Body of pancreas (tissue), 4 donors: ENCODE measurements at regions not wholly inside any gene's neighbourhood (a gene's known extent, or its start where the extent isn't known, plus 50 kb on each side); places are given as distances from the start of the nearest gene placed in this dataset.
"Not testable (repeated sequence)": the region's sequence is repeated elsewhere in the genome, so short reads cannot be mapped to it uniquely, and the experiment has no call there.

Experiments used
- ATAC-seq: fragments of 150-250 bp; one replicate; pipeline ENCODE4 v1.9.1; 2016
- DNase-seq, 4 donors: peaks; one replicate each; pipeline ENCODE4 v3.0.0-alpha.2; 2019
- H3K27ac ChIP-seq, 4 donors: fragments of 200-600 bp; sonication (generic); 1 replicate in 3 of 4; 2 replicates in 1 of 4; pipeline versions ENCODE4 v1.5.1 to v1.6.1; 2016 to 2019; ENCODE audit warnings: mild to moderate bottlenecking in 1 of 4, mixed read lengths in 1 of 4, moderate library complexity in 1 of 4
- H3K27me3 ChIP-seq, 2 donors: fragments of 200-600 bp; sonication (generic); one replicate each; pipeline ENCODE4 v1.6.0; 2016; ENCODE audit warnings: mild to moderate bottlenecking in 1 of 2
- H3K36me3 ChIP-seq, 2 donors: fragments of 200-600 bp; sonication (generic); replicated peaks in 1 of 2; 2 replicates each; pipeline ENCODE4 v1.5.1; 2016; ENCODE audit warnings: low read depth in 2 of 2; ENCODE audit not compliant: insufficient read depth in 1 of 2
- H3K4me1 ChIP-seq: fragments of 200-600 bp; sonication (generic); one replicate; pipeline ENCODE4 v1.6.0; 2016
- H3K4me3 ChIP-seq, 2 donors: fragments of 200-600 bp; sonication (generic); 1 replicate in 1 of 2; 2 replicates in 1 of 2; pipeline ENCODE4 v1.5.1; 2016 to 2019
- H3K9me3 ChIP-seq, 3 donors: fragments of 200-600 bp; sonication (generic); 1 replicate in 2 of 3; 2 replicates in 1 of 3; pipeline ENCODE4 v1.5.1; 2016
- CTCF ChIP-seq, 7 experiments: fragments of 450-650 bp in 4 of 7; fragments of 200-600 bp in 3 of 7; sonication (generic) in 3 of 7; IDR thresholded peaks; one replicate each; pipeline ENCODE4 v1.5.1; 2016 to 2019; ENCODE audit warnings: antibody characterized with exemption in 7 of 7
- POLR2A ChIP-seq, 3 donors: fragments of 450-650 bp; IDR thresholded peaks; one replicate each; pipeline ENCODE4 v1.6.1; 2016; ENCODE audit warnings: antibody characterized with exemption in 3 of 3, mild to moderate bottlenecking in 2 of 3
- WGBS, 2 donors: methylation state at CpG; one replicate each; pipeline ENCODE4 v1.1.5; 2017; 5-methylcytosine and 5-hydroxymethylcytosine counted together
- intact Hi-C: fragments of 100-400 bp; cut with DNase I; formaldehyde crosslinking; loops from one replicate; pipeline ENCODE4 v1.15.1; 2023

GRCh38 chr1:181936269-181936668, 125.2 kb downstream of the ZNF648 start:
- no peaks in the 10 kb centered on the region for H3K9me3 ChIP-seq
- ATAC-seq (no peak), DNase-seq (no peak)
- H3K4me1 ChIP-seq = peaks cover 4% of the 10 kb centered on the region
- TF ChIP-seq CTCF (IDR thresholded peaks at IDR 0.05) (no peak), POLR2A (IDR thresholded peaks at IDR 0.05) (no peak)
- H3K27ac ChIP-seq = no peak overlapping the region
- no peaks in the 10 kb centered on the region for H3K27me3 ChIP-seq
- no peak overlapping the region for H3K4me3 ChIP-seq
- H3K36me3 ChIP-seq = no peaks in the 10 kb centered on the region
- intact Hi-C loops = no loop called here
- WGBS, 2 donors = 89 to 95% methylated on average over 2 of the region's 2 CpGs

GRCh38 chr1:181931873-181932272, 129.6 kb downstream of the ZNF648 start:
- H3K27ac ChIP-seq = no peak overlapping the region
- H3K36me3 ChIP-seq = no peaks in the 10 kb centered on the region
- H3K4me3 ChIP-seq = no peak overlapping the region
- no peak for TF ChIP-seq POLR2A (IDR thresholded peaks at IDR 0.05)
- no peak for TF ChIP-seq CTCF (IDR thresholded peaks at IDR 0.05)
- intact Hi-C loops = no loop called here
- DNase-seq = no peak
- no peaks in the 10 kb centered on the region for H3K27me3 ChIP-seq
- no peak for ATAC-seq
- 69 to 83% methylated on average over 2 of the region's 2 CpGs for WGBS, 2 donors
- no peaks in the 10 kb centered on the region for H3K4me1 ChIP-seq
- H3K9me3 ChIP-seq = no peaks in the 10 kb centered on the region

GRCh38 chr1:181930187-181930586, 131.3 kb downstream of the ZNF648 start:
- no peaks in the 10 kb centered on the region for H3K36me3 ChIP-seq
- intact Hi-C loops = no loop called here
- ATAC-seq (no peak), DNase-seq (no peak)
- H3K4me3 ChIP-seq = no peak overlapping the region
- H3K4me1 ChIP-seq = no peaks in the 10 kb centered on the region
- H3K27ac ChIP-seq = no peak overlapping the region
- no peak for TF ChIP-seq CTCF (IDR thresholded peaks at IDR 0.05)
- no peak for TF ChIP-seq POLR2A (IDR thresholded peaks at IDR 0.05)
- WGBS, 2 donors = 72 to 76% methylated on average over 2 of the region's 2 CpGs
- no peaks in the 10 kb centered on the region for H3K9me3 ChIP-seq
- H3K27me3 ChIP-seq = no peaks in the 10 kb centered on the region

- no peaks in the 10 kb centered on the region for H3K4me1 ChIP-seq
- no peaks in the 10 kb centered on the region for H3K9me3 ChIP-seq
- ATAC-seq (no peak), DNase-seq (no peak)
- H3K36me3 ChIP-seq = no peaks in the 10 kb centered on the region
- no peaks in the 10 kb centered on the region for H3K27me3 ChIP-seq
- TF ChIP-seq CTCF (IDR thresholded peaks at IDR 0.05) (no peak), POLR2A (IDR thresholded peaks at IDR 0.05) (no peak)
- intact Hi-C loops = no loop called here
- no peak overlapping the region for H3K27ac ChIP-seq
- no peak overlapping the region for H3K4me3 ChIP-seq
Observed at GRCh38 chr1:181926697-181927096, 134.8 kb downstream of the ZNF648 start.

- H3K4me1 ChIP-seq, intact Hi-C loops, DNase-seq, ATAC-seq, H3K27ac ChIP-seq, H3K27me3 ChIP-seq, H3K36me3 ChIP-seq, H3K9me3 ChIP-seq, H3K4me3 ChIP-seq: not testable (repeated sequence)
- WGBS, 2 donors = 79 to 88% methylated on average over 2 of the region's 2 CpGs
Observed at GRCh38 chr1:181924034-181924433, 137.5 kb downstream of the ZNF648 start.
